OCI-LY1 (cell line): ENCODE measurements at regions not wholly inside any gene's neighbourhood (a gene's known extent, or its start where the extent isn't known, plus 50 kb on each side); places are given as distances from the start of the nearest gene placed in this dataset.

Experiments used
- H2AFZ ChIP-seq: fragments of 200-600 bp; sonication (generic), shearing (Covaris generic); 2 replicates; pipeline ENCODE4 v1.6.0; 2014; ENCODE audit warnings: antibody characterized with exemption, mild to moderate bottlenecking, low read length
- H3F3A ChIP-seq: fragments of 200-600 bp; sonication (generic), shearing (Covaris generic); 2 replicates; pipeline ENCODE4 v1.6.0; 2014; ENCODE audit warnings: mild to moderate bottlenecking, antibody characterized with exemption, low read length, moderate library complexity; ENCODE audit not compliant: insufficient read depth
- H3K27ac ChIP-seq: fragments of 200-600 bp; sonication (generic); 2 replicates; pipeline ENCODE4 v1.5.1; 2014; ENCODE audit warnings: low read length, mixed run types, mild to moderate bottlenecking, low read depth; ENCODE audit not compliant: poor library complexity, severe bottlenecking
- H3K27me3 ChIP-seq: fragments of 200-600 bp; sonication (generic); 2 replicates; pipeline ENCODE4 v1.6.0; 2014; ENCODE audit warnings: antibody characterized with exemption, mild to moderate bottlenecking, low read length, moderate library complexity; ENCODE audit not compliant: insufficient read depth
- H3K36me3 ChIP-seq: fragments of 200-600 bp; sonication (generic); 2 replicates; pipeline ENCODE4 v1.6.1; 2014; ENCODE audit warnings: mild to moderate bottlenecking, antibody characterized with exemption, low read length, moderate library complexity, mixed read lengths; ENCODE audit not compliant: insufficient read depth
- H3K4me1 ChIP-seq: fragments of 200-600 bp; sonication (generic); 2 replicates; pipeline ENCODE4 v1.5.1; 2014; ENCODE audit warnings: mild to moderate bottlenecking, low read length, moderate library complexity; ENCODE audit not compliant: insufficient read depth, severe bottlenecking
- H3K4me2 ChIP-seq: fragments of 200-600 bp; sonication (generic), shearing (Covaris generic); 2 replicates; pipeline ENCODE4 v1.6.1; 2014; ENCODE audit warnings: low read length
- H3K4me3 ChIP-seq: fragments of 200-600 bp; sonication (generic); 2 replicates; pipeline ENCODE4 v1.5.1; 2014; ENCODE audit warnings: low read length, low read depth, mild to moderate bottlenecking, mixed read lengths; ENCODE audit not compliant: poor library complexity, severe bottlenecking
- H3K79me2 ChIP-seq: fragments of 200-600 bp; shearing (Covaris generic); 2 replicates; pipeline ENCODE4 v1.6.1; 2016; ENCODE audit warnings: mixed run types, low read length, mixed read lengths; ENCODE audit not compliant: insufficient read depth
- H3K9ac ChIP-seq: fragments of 200-600 bp; sonication (generic), shearing (Covaris generic); 2 replicates; pipeline ENCODE4 v1.6.1; 2014; ENCODE audit warnings: mild to moderate bottlenecking, low read length, mixed read lengths
- H3K9me2 ChIP-seq: fragments of 200-600 bp; sonication (generic), shearing (Covaris generic); 2 replicates; pipeline ENCODE4 v1.6.1; 2014; ENCODE audit warnings: low read depth, mild to moderate bottlenecking, low read length, mixed read lengths
- H3K9me3 ChIP-seq: fragments of 200-600 bp; shearing (Covaris generic); 2 replicates; pipeline ENCODE4 v1.6.1; 2014; ENCODE audit warnings: low read length, mixed read lengths
- H4K20me1 ChIP-seq: fragments of 200-600 bp; sonication (generic), shearing (Covaris generic); 2 replicates; pipeline ENCODE4 v1.6.0; 2016; ENCODE audit warnings: mild to moderate bottlenecking, low read length; ENCODE audit not compliant: insufficient read depth
- EZH2 ChIP-seq: fragments of 200-600 bp; sonication (generic), shearing (Covaris generic); IDR thresholded peaks from 2 replicates; pipeline ENCODE4 v1.8.0; 2017; ENCODE audit warnings: borderline replicate concordance, mixed run types, mild to moderate bottlenecking, antibody characterized with exemption, low read length, moderate library complexity, mixed read lengths
- TF ChIP-seq, protein P1 (sequence below): fragments of 200-600 bp; sonication (generic), shearing (Covaris generic); IDR thresholded peaks from 2 replicates; pipeline ENCODE4 v1.5.1; 2017; ENCODE audit warnings: mild to moderate bottlenecking, antibody characterized with exemption, low read length, moderate library complexity, mixed read lengths

DNA sequence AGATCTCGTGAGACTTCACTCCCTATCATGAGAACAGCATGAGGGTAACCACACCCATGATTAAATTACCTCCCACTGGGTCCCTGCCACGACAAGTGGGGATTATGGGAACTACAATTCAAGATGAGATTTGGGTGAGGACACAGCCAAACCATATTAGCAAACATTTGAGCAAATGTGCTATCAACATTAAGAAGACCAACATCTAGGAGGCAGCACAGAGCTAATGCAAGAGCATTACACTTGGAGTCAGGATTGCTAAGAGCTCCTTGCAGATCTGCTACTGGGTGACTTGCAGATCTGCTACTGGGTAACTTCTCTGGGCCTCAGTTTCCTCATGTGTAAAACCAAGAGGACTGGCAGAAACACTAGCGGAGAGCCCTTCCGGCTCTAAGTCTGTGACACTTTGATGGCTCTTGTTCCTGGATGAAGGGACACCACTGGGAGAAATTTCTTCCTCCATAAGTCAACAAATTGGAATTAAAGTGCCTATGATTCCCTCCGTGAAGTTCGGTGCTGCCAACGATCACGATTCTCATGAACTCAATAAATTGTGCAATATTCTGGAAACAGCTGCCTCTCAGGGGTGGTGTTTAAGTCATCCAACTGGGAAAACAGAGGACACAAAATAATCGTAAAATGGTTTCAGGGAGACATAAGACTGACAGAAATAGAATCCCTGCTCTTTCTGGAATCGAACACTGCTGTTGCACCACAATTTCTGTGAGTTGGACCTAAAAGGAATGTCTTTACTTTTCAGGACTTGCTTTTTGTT is 115.8 kb upstream of the ITGB1 start:
- no peaks in the 10 kb centered on the region for H3K9me3 ChIP-seq
- no peak overlapping the region for H3K4me2 ChIP-seq
- H2AFZ ChIP-seq: no peak overlapping the region
- H3K79me2 ChIP-seq: no peaks in the 10 kb centered on the region
- H3K4me3 ChIP-seq: no peak overlapping the region
- no peaks in the 10 kb centered on the region for H4K20me1 ChIP-seq
- no peaks in the 10 kb centered on the region for H3K4me1 ChIP-seq
- H3K27me3 ChIP-seq: no peaks in the 10 kb centered on the region
- H3K9me2 ChIP-seq: no peaks in the 10 kb centered on the region
- H3F3A ChIP-seq: no peaks in the 10 kb centered on the region
- TF ChIP-seq EZH2: no peak
- TF ChIP-seq, protein P1, sequence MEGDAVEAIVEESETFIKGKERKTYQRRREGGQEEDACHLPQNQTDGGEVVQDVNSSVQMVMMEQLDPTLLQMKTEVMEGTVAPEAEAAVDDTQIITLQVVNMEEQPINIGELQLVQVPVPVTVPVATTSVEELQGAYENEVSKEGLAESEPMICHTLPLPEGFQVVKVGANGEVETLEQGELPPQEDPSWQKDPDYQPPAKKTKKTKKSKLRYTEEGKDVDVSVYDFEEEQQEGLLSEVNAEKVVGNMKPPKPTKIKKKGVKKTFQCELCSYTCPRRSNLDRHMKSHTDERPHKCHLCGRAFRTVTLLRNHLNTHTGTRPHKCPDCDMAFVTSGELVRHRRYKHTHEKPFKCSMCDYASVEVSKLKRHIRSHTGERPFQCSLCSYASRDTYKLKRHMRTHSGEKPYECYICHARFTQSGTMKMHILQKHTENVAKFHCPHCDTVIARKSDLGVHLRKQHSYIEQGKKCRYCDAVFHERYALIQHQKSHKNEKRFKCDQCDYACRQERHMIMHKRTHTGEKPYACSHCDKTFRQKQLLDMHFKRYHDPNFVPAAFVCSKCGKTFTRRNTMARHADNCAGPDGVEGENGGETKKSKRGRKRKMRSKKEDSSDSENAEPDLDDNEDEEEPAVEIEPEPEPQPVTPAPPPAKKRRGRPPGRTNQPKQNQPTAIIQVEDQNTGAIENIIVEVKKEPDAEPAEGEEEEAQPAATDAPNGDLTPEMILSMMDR: no peak
- no peaks in the 10 kb centered on the region for H3K36me3 ChIP-seq
- no peak overlapping the region for H3K9ac ChIP-seq
- no peak overlapping the region for H3K27ac ChIP-seq

- TF ChIP-seq EZH2: no peak
- TF ChIP-seq, protein P1: no peak
- H3K27ac ChIP-seq: no peak overlapping the region
- no peak overlapping the region for H3K4me2 ChIP-seq
- H3F3A ChIP-seq: no peaks in the 10 kb centered on the region
- H3K9me3 ChIP-seq: no peaks in the 10 kb centered on the region
- H3K9ac ChIP-seq: no peak overlapping the region
- H3K9me2 ChIP-seq: no peaks in the 10 kb centered on the region
- no peak overlapping the region for H2AFZ ChIP-seq
- no peaks in the 10 kb centered on the region for H3K79me2 ChIP-seq
- no peaks in the 10 kb centered on the region for H4K20me1 ChIP-seq
- H3K4me3 ChIP-seq: no peak overlapping the region
- H3K36me3 ChIP-seq: no peaks in the 10 kb centered on the region
- H3K4me1 ChIP-seq: no peaks in the 10 kb centered on the region
- no peaks in the 10 kb centered on the region for H3K27me3 ChIP-seq
These were observed 113.8 kb upstream of the ITGB1 start for GRCh38 chr10:33071857-33072256.

- no peaks in the 10 kb centered on the region for H4K20me1 ChIP-seq
- H3K9me2 ChIP-seq: no peaks in the 10 kb centered on the region
- H3K79me2 ChIP-seq: no peaks in the 10 kb centered on the region
- no peaks in the 10 kb centered on the region for H3K36me3 ChIP-seq
- H2AFZ ChIP-seq: no peak overlapping the region
- no peaks in the 10 kb centered on the region for H3K4me1 ChIP-seq
- no peak overlapping the region for H3K4me2 ChIP-seq
- no peaks in the 10 kb centered on the region for H3K27me3 ChIP-seq
- H3F3A ChIP-seq: no peaks in the 10 kb centered on the region
- no peak overlapping the region for H3K4me3 ChIP-seq
- H3K9me3 ChIP-seq: no peaks in the 10 kb centered on the region
- no peak for TF ChIP-seq EZH2
- TF ChIP-seq, protein P1: no peak
- no peak overlapping the region for H3K27ac ChIP-seq
- H3K9ac ChIP-seq: no peak overlapping the region
These were observed 112.1 kb upstream of the ITGB1 start for GRCh38 chr10:33070101-33070500.
